WERI-Rb-1 (cell line): ENCODE measurements at regions not wholly inside any gene's neighbourhood (a gene's known extent, or its start where the extent isn't known, plus 50 kb on each side); places are given as distances from the start of the nearest gene placed in this dataset.

Source experiments
- DNase-seq: peaks from one replicate; pipeline ENCODE4 v3.0.0-alpha.2; 2020
- H3K27ac ChIP-seq: fragments of 250-450 bp; sonication (Bioruptor Pico); 2 replicates; pipeline ENCODE4 v1.5.1; 2020; ENCODE audit warnings: mild to moderate bottlenecking, moderate library complexity
- H3K27me3 ChIP-seq: fragments of 250-450 bp; sonication (Bioruptor Pico); 2 replicates; pipeline ENCODE4 v1.5.1; 2021; ENCODE audit warnings: mild to moderate bottlenecking, low read depth, moderate library complexity; ENCODE audit not compliant: insufficient read depth, severe bottlenecking
- H3K36me3 ChIP-seq: fragments of 250-450 bp; sonication (Bioruptor Pico); 2 replicates; pipeline ENCODE4 v1.5.1; 2020; ENCODE audit warnings: mild to moderate bottlenecking, moderate library complexity
- H3K4me3 ChIP-seq: 2 replicates; pipeline ENCODE4 v1.5.1; 2011; ENCODE audit warnings: low read depth, mild to moderate bottlenecking, control low read depth, low read length
- H3K9me3 ChIP-seq: fragments of 250-450 bp; sonication (Bioruptor Pico); 2 replicates; pipeline ENCODE4 v1.5.1; 2021; ENCODE audit warnings: mild to moderate bottlenecking, moderate library complexity; ENCODE audit not compliant: severe bottlenecking
- TF ChIP-seq, protein P1 (sequence below): IDR thresholded peaks from 2 replicates; pipeline ENCODE4 v1.5.1; 2011; ENCODE audit warnings: low read depth, mild to moderate bottlenecking, control low read depth, inconsistent platforms, low read length

DNA sequence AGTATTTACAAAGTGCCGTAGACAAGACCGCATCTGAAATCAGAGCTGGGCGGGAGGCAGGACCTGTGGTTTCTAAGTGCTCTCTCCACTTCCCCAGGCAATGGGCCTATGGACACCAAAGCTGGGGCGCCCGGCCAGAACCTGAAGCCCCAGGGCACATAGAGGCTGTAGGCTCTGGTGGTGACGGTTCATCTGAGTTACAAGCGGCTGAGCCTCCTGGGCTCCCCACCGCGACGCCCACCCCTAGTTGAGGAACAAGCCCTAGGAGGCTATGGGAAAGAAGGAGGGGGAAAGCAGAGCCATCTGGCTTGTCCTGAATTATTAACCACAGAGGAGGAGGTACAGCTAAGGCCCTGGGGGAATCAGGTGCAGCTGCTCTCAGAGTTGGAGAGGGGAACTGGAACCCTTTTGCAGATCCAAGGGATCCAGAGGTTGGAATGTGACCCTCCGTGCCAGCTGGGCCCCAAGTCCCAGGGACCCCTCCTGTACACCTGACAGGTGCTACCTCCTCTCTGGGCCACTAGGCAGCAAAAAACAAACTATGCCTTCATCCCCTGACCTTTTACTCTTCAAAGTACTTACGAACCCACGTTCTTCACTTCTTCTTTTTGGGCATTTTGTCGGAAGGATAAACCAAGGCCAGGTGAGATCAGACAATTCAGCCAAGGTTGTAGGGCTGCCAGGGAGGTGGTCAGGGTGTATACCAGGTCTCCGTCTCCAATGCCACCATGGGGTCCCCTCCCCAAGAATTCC lies 77.2 kb downstream of the ARL6IP4 start:
- Histone ChIP-seq H3K36me3 (no peaks in the 10 kb centered on the region), H3K27me3 (no peaks in the 10 kb centered on the region), H3K9me3 (no peaks in the 10 kb centered on the region), H3K4me3 (no peak overlapping the region), H3K27ac (no peak overlapping the region)
- DNase-seq: peak; percentile 44
- TF ChIP-seq, protein P1, sequence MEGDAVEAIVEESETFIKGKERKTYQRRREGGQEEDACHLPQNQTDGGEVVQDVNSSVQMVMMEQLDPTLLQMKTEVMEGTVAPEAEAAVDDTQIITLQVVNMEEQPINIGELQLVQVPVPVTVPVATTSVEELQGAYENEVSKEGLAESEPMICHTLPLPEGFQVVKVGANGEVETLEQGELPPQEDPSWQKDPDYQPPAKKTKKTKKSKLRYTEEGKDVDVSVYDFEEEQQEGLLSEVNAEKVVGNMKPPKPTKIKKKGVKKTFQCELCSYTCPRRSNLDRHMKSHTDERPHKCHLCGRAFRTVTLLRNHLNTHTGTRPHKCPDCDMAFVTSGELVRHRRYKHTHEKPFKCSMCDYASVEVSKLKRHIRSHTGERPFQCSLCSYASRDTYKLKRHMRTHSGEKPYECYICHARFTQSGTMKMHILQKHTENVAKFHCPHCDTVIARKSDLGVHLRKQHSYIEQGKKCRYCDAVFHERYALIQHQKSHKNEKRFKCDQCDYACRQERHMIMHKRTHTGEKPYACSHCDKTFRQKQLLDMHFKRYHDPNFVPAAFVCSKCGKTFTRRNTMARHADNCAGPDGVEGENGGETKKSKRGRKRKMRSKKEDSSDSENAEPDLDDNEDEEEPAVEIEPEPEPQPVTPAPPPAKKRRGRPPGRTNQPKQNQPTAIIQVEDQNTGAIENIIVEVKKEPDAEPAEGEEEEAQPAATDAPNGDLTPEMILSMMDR: no peak

GRCh38 chr12:123056709-123057108 lies 76.2 kb downstream of the ARL6IP4 start:
- Histone ChIP-seq H3K27me3 (no peaks in the 10 kb centered on the region), H3K4me3 (no peak overlapping the region), H3K27ac (no peak overlapping the region), H3K36me3 (no peaks in the 10 kb centered on the region), H3K9me3 (no peaks in the 10 kb centered on the region)
- TF ChIP-seq, protein P1: no peak
- no peak for DNase-seq

DNA sequence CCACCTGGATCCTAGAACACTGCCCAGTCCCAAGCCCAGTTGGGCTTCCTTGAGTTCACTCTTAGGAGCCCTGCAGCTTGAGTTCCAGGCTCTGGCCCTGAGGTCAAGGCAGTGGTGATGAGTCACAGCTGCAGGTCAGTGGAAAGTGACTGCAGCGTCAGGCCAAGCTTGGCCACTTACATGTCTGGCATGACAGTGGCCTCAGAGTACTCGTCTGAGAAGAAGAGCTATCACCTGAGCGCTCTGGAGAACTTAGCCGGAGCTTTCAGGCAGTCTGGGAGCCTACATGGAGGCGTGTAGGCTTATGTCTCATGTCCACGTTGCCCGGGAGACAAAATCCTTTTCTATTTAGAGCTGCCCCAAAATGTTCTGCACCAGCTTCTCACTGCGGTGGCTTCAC lies 75.6 kb downstream of the ARL6IP4 start:
- no peaks in the 10 kb centered on the region for H3K36me3 ChIP-seq
- no peaks in the 10 kb centered on the region for H3K27me3 ChIP-seq
- H3K9me3 ChIP-seq: no peaks in the 10 kb centered on the region
- TF ChIP-seq, protein P1: no peak
- no peak for DNase-seq
- no peak overlapping the region for H3K27ac ChIP-seq
- H3K4me3 ChIP-seq: no peak overlapping the region

GRCh38 chr12:123055281-123055766 lies 74.8 kb downstream of the ARL6IP4 start:
- Histone ChIP-seq H3K27ac (no peak overlapping the region), H3K4me3 (no peak overlapping the region), H3K9me3 (no peaks in the 10 kb centered on the region), H3K27me3 (no peaks in the 10 kb centered on the region), H3K36me3 (no peaks in the 10 kb centered on the region)
- no peak for DNase-seq
- TF ChIP-seq, protein P1: no peak

DNA sequence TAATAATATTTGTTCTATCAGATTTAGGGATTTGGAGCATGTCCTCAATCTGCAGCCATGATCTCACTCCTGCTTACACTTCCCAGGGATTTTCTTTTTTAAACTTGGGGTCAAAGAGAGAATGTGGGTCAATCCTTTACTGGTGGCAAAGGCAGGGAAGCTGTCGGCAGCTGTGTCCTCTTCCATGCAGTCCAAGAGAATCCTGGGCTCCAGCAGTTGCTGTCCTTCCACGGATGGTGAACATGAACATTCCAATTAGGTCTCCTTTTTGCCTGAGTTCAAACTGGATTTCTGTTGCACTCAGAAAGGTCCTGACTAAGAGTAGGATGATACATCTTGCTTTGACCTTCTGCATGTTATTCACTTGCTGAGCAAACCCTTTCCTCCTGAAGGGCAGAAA lies 73.9 kb downstream of the ARL6IP4 start:
- no peak for DNase-seq
- Histone ChIP-seq H3K9me3 (no peaks in the 10 kb centered on the region), H3K4me3 (no peak overlapping the region), H3K27me3 (no peaks in the 10 kb centered on the region), H3K27ac (no peak overlapping the region), H3K36me3 (no peaks in the 10 kb centered on the region)
- TF ChIP-seq, protein P1: no peak

DNA sequence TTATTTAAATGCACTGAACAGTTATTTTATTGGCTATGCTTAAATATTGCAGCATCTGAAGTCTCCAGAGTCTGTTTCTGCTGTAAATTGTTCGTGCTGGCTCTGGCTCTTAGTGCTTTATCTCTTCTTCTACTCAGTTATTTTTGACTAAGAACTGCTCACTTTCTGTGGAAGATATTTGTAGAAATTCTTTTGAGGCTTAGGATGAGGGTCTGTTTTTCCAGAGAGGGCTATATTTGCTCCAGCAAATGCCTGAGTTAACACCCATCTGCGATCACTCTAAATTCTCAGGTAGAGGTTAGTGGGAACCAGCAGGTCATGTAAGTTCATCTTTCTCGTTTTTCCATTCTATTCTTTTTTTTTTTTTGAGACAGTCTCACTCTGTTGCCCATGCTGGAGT lies 71.1 kb downstream of the ARL6IP4 start:
- Histone ChIP-seq H3K4me3 (no peak overlapping the region), H3K9me3 (no peaks in the 10 kb centered on the region), H3K27ac (no peak overlapping the region), H3K36me3 (no peaks in the 10 kb centered on the region), H3K27me3 (no peaks in the 10 kb centered on the region)
- TF ChIP-seq, protein P1: no peak
- no peak for DNase-seq
